HUES6 (cell line): ENCODE measurements at regions not wholly inside any gene's neighbourhood (a gene's known extent, or its start where the extent isn't known, plus 50 kb on each side); places are given as distances from the start of the nearest gene placed in this dataset.

Experiments
- H3K27ac ChIP-seq: 2 replicates; pipeline ENCODE4 v1.7.0; 2013; ENCODE audit warnings: low read depth, mild to moderate bottlenecking, low read length, inconsistent platforms
- H3K27me3 ChIP-seq: 2 replicates; pipeline ENCODE4 v1.6.1; 2013; ENCODE audit warnings: low read length; ENCODE audit not compliant: control insufficient read depth, insufficient read depth
- H3K36me3 ChIP-seq: 2 replicates; pipeline ENCODE4 v1.6.1; 2013; ENCODE audit warnings: low read length; ENCODE audit not compliant: control insufficient read depth, insufficient read depth
- H3K4me1 ChIP-seq: 2 replicates; pipeline ENCODE4 v1.6.1; 2013; ENCODE audit warnings: low read length; ENCODE audit not compliant: control insufficient read depth, insufficient read depth
- H3K4me3 ChIP-seq: 2 replicates; pipeline ENCODE4 v1.5.1; 2013; ENCODE audit warnings: low read depth, low read length
- H3K9ac ChIP-seq: one replicate; pipeline ENCODE4 v1.6.1; 2013; ENCODE audit warnings: mild to moderate bottlenecking, low read length
- H3K9me3 ChIP-seq: 2 replicates; pipeline ENCODE4 v1.6.1; 2013; ENCODE audit warnings: low read depth, low read length; ENCODE audit not compliant: control insufficient read depth, insufficient read depth

DNA sequence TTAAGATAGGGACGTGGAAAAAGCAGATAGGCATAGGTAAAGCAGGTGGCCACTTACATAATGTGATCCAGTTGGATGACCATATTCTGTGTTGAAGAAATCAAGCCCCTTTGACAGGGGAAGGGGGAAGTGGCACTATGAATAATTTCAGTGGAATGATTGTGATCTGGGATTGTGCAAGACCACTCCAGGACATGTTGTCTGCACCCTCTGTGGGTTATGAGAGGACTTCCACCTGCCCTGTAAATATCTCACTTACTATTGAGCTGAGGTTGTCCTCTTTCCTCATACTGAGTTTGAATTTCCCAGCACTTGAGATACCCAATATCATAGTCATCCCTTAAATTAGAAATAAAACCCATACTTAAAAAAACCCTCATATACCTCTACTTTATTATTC, 220.7 kb downstream of the IRS1 start:
- Histone ChIP-seq H3K9me3 (no peaks in the 10 kb centered on the region), H3K4me1 (peaks cover 9% of the 10 kb centered on the region), H3K27ac (no peak overlapping the region), H3K9ac (no peak overlapping the region), H3K27me3 (no peaks in the 10 kb centered on the region), H3K4me3 (no peak overlapping the region), H3K36me3 (no peaks in the 10 kb centered on the region)

DNA sequence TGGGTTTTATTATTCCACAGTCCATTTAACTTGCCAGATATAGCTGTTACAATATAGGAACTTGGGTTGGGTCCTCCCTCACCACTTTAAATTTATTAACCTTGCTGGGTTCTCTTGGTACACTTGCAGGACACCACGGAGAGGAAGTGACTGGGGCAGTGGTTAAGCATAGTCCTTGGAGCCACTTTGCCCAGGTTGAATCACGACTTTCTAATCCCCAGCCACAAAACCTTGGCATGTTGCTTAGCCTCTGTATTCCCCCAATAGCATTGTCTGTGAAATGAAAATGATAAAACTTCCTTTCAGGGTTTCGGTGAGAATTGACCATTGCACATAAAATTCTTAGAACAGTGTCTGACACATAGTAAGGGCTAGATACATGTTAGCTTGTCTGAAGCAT, 221.2 kb downstream of the IRS1 start:
- Histone ChIP-seq H3K4me1 (peaks cover 6% of the 10 kb centered on the region), H3K27me3 (no peaks in the 10 kb centered on the region), H3K36me3 (no peaks in the 10 kb centered on the region), H3K27ac (no peak overlapping the region), H3K4me3 (no peak overlapping the region), H3K9me3 (no peaks in the 10 kb centered on the region), H3K9ac (no peak overlapping the region)

DNA sequence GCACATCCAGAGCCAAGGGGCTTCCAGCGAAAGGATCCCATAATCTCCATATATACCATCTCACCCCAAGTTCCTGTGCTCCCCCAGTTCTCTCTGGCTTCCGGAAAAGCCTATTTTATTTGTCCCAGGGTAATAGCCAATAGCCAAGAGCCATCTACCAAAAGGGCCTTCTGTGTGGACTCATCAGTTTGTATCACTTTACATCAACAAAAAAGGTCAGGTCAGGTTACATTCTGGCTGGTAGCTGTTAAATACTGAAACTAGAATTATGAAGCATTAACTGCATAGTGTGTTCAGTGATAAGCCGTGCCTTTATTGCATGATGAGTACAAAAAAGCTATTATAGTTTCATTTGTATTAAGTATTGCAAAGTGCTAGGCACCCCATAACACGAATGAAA, 223.7 kb downstream of the IRS1 start:
- no peaks in the 10 kb centered on the region for H3K9me3 ChIP-seq
- H3K9ac ChIP-seq = no peak overlapping the region
- no peak overlapping the region for H3K4me3 ChIP-seq
- H3K36me3 ChIP-seq = no peaks in the 10 kb centered on the region
- H3K27me3 ChIP-seq = no peaks in the 10 kb centered on the region
- no peaks in the 10 kb centered on the region for H3K4me1 ChIP-seq
- H3K27ac ChIP-seq = no peak overlapping the region

DNA sequence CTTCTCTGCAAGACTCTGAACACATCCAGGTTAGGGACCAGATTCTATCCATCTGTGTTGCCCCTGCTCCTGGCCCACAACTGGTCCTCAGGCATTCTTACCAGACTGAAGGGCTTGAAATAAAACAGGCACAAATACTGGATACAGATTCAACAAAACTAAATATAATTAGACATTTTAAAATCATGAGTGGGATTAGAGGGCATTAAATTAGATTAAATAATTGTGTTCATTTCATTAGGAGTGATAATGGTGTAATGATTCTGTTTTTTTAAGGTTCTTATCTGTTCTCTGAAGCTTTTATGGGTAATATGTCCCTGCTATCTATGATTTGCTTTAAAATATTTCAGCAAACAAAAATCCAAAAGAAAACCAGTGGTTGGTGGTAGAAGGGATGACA, 226.5 kb downstream of the IRS1 start:
- Histone ChIP-seq H3K36me3 (no peaks in the 10 kb centered on the region), H3K27ac (no peak overlapping the region), H3K4me1 (no peaks in the 10 kb centered on the region), H3K27me3 (no peaks in the 10 kb centered on the region), H3K9me3 (no peaks in the 10 kb centered on the region), H3K4me3 (no peak overlapping the region), H3K9ac (no peak overlapping the region)

DNA sequence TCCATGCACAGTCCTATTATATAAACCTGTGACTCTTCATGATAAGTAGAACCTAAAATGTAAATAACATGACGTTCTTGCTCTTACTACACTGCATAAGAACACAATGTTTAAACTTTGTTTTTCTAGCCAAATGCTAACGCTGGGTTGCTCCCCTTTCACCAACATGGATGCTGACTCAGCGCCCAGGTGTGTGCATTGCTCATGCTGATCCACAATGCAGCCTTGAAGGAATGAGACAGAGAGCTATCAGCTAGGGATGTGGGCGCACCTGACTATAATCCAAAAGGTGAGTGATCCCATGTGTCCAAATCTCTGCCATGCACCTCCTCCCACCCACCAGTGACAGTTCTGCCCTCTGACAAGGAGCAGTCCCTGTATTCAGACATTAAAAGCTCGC, 235.0 kb downstream of the IRS1 start:
- Histone ChIP-seq H3K27me3 (no peaks in the 10 kb centered on the region), H3K4me3 (no peak overlapping the region), H3K9me3 (no peaks in the 10 kb centered on the region), H3K36me3 (no peaks in the 10 kb centered on the region), H3K27ac (no peak overlapping the region), H3K4me1 (no peaks in the 10 kb centered on the region), H3K9ac (no peak overlapping the region)

DNA sequence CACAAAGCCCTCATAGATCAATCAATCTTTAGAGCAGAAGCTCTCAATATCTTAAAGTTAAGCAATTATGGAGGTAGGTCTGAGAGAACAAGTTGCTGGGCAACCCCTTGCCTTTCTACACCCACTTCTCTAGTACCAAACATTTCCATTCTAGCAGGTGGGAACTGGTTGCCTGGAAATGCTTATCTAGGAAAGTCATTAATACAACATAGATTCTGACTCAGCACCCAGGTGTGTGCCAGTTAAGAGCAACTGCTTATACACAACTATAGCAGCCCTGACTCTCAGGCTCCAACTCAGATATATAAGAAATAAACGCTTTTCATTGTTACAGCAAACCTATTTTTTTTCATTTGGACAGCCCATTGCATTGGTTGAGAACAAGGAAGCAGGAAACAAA, 237.7 kb downstream of the IRS1 start:
- Histone ChIP-seq H3K36me3 (no peaks in the 10 kb centered on the region), H3K4me3 (no peak overlapping the region), H3K4me1 (no peaks in the 10 kb centered on the region), H3K27me3 (no peaks in the 10 kb centered on the region), H3K27ac (no peak overlapping the region), H3K9me3 (no peaks in the 10 kb centered on the region), H3K9ac (no peak overlapping the region)

DNA sequence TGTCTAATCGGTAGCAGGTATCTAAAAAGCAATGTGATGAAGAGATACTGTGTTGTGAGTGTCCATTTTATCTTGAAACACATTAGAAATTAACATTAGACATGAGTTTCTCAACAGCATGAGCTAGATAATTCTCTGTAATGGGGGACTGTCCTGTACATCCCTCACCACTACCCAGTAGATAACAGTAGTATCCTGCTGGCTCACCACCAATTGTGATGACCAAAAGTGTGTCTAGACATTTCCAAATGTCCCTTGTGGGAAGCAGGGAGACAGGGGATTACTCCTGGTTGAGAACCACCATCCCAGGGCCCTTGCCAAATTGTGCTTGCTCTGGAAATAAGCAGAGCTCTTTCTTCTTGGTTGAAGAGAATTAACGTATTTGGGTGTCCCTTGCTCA, 239.3 kb downstream of the IRS1 start:
- no peak overlapping the region for H3K4me3 ChIP-seq
- H3K36me3 ChIP-seq = no peaks in the 10 kb centered on the region
- H3K27me3 ChIP-seq = no peaks in the 10 kb centered on the region
- H3K9ac ChIP-seq = no peak overlapping the region
- H3K4me1 ChIP-seq = no peaks in the 10 kb centered on the region
- no peak overlapping the region for H3K27ac ChIP-seq
- no peaks in the 10 kb centered on the region for H3K9me3 ChIP-seq

DNA sequence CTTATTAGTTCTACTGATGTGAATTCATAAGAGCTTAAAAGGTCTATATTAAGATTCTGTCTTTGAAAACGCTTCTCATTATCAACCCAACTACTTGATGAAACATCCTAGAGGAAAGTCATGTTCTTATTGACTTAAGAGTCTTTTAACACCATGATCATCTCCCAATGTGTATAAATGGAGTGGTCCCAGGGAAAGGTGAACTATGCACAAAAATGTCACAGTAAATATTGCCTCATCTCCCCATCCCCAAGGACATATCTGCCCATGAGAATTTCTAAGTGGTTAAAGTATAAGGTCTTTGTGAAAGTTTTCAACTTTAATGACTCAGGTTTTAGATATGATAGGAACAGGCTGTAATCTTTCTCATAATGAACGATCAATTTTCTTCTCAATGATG, 240.1 kb downstream of the IRS1 start:
- H3K27ac ChIP-seq = no peak overlapping the region
- H3K9ac ChIP-seq = no peak overlapping the region
- no peaks in the 10 kb centered on the region for H3K27me3 ChIP-seq
- no peaks in the 10 kb centered on the region for H3K9me3 ChIP-seq
- H3K4me3 ChIP-seq = no peak overlapping the region
- H3K36me3 ChIP-seq = no peaks in the 10 kb centered on the region
- no peaks in the 10 kb centered on the region for H3K4me1 ChIP-seq

DNA sequence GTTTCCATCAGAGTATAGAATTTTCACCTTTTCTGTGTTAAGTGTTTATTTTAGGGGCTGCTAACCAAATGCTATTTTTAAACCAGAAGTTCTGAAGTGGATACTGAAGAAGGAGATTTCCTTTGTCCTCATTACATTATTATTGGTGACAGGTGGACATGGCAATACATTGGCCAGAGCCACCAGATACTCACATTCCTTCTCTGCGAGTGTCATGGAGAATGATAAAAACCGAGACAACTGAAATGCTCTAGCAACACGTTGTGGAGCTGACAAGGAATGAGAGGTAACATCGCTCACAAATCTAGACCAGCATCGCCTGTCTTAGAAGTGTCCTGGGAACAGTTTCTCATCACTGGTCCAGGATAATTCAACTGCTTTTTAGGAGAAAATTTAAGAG, 241.2 kb downstream of the IRS1 start:
- Histone ChIP-seq H3K27me3 (no peaks in the 10 kb centered on the region), H3K4me1 (no peaks in the 10 kb centered on the region), H3K9ac (no peak overlapping the region), H3K27ac (no peak overlapping the region), H3K36me3 (no peaks in the 10 kb centered on the region), H3K4me3 (no peak overlapping the region), H3K9me3 (no peaks in the 10 kb centered on the region)

DNA sequence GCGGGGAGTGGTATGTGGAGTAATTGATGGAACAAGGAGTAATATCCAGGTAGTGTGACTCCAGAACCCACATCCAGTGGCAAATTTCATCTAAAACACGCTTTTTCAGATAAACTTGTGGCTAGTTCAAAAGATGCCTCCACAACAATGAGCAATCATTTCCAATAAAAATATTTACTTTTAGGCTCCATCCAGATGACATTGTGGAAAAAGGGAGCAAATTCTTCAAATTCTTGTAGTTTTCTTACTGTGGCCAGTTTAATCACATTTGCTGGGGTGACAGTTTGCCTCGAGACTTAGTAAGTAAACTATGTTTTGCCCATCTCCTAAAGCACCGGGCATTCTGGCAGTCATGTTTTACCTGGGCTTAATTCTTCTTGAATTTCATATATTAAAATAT, 243.6 kb downstream of the IRS1 start:
- H3K9me3 ChIP-seq = no peaks in the 10 kb centered on the region
- H3K4me1 ChIP-seq = peaks cover 5% of the 10 kb centered on the region; the same call in 1 of the 2 replicates
- no peak overlapping the region for H3K4me3 ChIP-seq
- no peak overlapping the region for H3K27ac ChIP-seq
- no peak overlapping the region for H3K9ac ChIP-seq
- H3K27me3 ChIP-seq = no peaks in the 10 kb centered on the region
- no peaks in the 10 kb centered on the region for H3K36me3 ChIP-seq

DNA sequence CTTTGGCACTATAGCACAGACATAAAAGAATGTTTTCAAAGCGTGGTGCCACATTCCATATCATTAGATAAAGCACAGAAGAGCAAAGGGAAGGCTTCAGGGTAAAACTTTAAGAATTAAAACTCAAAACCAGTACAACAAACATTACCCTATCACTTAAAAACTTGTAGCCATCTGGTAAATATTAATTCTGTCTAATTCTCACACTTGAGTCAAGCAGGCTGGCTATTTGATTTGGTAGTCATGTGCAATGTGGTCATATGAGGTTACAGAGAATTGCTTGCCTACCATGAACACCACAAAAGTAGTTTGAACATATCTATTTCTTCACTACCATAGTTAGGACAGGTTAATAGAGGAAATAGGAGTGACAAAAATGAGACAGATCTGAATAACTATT, 244.9 kb downstream of the IRS1 start:
- no peak overlapping the region for H3K9ac ChIP-seq
- H3K27me3 ChIP-seq = no peaks in the 10 kb centered on the region
- no peaks in the 10 kb centered on the region for H3K9me3 ChIP-seq
- peaks cover 5% of the 10 kb centered on the region; the same call in 1 of the 2 replicates for H3K4me1 ChIP-seq
- no peak overlapping the region for H3K4me3 ChIP-seq
- no peak overlapping the region for H3K27ac ChIP-seq
- H3K36me3 ChIP-seq = no peaks in the 10 kb centered on the region

DNA sequence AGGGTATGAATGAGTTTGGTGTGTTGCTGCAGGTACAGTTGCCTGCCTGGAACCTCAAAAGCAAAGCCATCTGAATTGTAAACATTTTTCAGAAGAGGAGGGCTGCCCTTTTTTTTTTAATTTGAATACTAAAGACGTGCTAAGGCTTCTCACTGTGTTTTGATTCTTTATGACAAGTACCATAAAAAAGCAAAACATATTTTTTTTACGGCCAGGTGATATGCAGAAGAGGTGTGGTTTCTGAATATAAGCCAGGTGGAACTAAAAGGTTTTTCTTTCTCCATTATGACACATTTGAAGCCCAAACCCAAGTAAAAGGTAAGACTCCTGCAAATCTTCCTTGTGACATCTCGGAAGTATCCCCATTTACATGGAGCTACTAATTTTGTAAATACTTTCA, 246.3 kb downstream of the IRS1 start:
- H3K4me1 ChIP-seq = peaks cover 5% of the 10 kb centered on the region; the same call in 1 of the 2 replicates
- no peaks in the 10 kb centered on the region for H3K9me3 ChIP-seq
- H3K4me3 ChIP-seq = no peak overlapping the region
- H3K27ac ChIP-seq = no peak overlapping the region
- H3K36me3 ChIP-seq = no peaks in the 10 kb centered on the region
- H3K9ac ChIP-seq = no peak overlapping the region
- H3K27me3 ChIP-seq = no peaks in the 10 kb centered on the region
